ENCODE measurements at regions not wholly inside any gene's neighbourhood (a gene's known extent, or its start where the extent isn't known, plus 50 kb on each side); places are given as distances from the start of the nearest gene placed in this dataset.

- TF ChIP-seq, protein P1, sequence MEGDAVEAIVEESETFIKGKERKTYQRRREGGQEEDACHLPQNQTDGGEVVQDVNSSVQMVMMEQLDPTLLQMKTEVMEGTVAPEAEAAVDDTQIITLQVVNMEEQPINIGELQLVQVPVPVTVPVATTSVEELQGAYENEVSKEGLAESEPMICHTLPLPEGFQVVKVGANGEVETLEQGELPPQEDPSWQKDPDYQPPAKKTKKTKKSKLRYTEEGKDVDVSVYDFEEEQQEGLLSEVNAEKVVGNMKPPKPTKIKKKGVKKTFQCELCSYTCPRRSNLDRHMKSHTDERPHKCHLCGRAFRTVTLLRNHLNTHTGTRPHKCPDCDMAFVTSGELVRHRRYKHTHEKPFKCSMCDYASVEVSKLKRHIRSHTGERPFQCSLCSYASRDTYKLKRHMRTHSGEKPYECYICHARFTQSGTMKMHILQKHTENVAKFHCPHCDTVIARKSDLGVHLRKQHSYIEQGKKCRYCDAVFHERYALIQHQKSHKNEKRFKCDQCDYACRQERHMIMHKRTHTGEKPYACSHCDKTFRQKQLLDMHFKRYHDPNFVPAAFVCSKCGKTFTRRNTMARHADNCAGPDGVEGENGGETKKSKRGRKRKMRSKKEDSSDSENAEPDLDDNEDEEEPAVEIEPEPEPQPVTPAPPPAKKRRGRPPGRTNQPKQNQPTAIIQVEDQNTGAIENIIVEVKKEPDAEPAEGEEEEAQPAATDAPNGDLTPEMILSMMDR (IDR thresholded peaks at IDR 0.05), result no peak
- Histone ChIP-seq H3K4me1 (ENCODE audit: low read depth) (no peaks in the 10 kb centered on the region), H3K9me3 (no peaks in the 10 kb centered on the region), H3K4me3 (no peak overlapping the region), H3K36me3 (ENCODE audit: low read depth) (no peaks in the 10 kb centered on the region)
- intact Hi-C loops (cut with DNase I, micrococcal nuclease), result no loop called here
- no peak for ATAC-seq
- no peak for DNase-seq
Measured at GRCh38 chr6:88492241-88492640, 326.1 kb upstream of the CNR1 start.

DNA sequence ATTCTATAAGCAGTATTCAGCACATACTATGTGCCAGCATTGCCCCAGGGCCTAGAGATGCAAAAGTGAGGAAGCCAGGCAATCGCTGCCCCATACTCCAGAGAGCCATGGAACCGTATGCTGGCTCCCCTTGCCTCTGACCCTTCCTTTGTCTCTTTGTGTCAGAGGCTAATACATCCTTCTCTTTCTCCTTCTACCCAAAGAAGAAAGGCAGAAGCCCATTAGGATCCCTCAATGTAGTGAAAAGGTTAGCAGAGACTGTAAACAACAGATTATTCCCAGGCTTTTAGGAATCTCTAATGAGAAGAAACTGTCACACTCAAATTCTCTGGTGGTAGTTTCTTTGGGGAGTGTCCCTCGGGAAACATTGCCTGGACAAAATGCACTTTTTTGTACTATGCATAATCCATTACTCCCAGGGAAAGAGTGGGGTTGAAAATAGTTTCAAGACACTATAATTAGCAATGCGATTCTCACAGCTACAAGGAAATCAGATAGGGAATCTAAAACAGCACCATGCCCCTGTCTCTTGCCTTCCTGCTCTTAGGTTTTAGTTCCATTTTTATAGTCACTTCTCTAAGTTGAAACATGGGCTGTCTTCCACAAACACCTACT lies 325.2 kb upstream of the CNR1 start:
- Histone ChIP-seq H3K36me3 (ENCODE audit: low read depth) (no peaks in the 10 kb centered on the region), H3K4me3 (no peak overlapping the region), H3K4me1 (ENCODE audit: low read depth) (no peaks in the 10 kb centered on the region), H3K9me3 (no peaks in the 10 kb centered on the region)
- DNase-seq, result no peak
- ATAC-seq, result no peak
- TF ChIP-seq, protein P1 (IDR thresholded peaks at IDR 0.05), result no peak
- intact Hi-C loops (cut with DNase I, micrococcal nuclease), result no loop called here

DNA sequence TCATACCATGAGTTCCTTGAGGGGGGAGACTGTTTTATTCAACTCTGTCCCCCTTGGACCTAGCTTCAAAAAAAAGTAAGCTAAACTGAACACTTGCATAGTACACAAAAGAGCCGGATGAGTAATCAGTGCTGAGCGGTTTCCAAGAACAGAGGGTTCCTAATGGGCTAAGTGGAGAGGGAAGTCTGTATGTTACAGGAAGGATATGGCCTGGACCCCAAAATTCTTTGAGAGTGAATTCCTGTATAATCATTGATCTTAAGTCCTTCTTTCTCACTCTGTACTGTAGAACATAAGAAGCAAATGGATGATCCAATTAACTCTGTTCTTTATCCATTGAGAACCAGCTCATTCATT lies 324.7 kb upstream of the CNR1 start:
- intact Hi-C loops (cut with DNase I, micrococcal nuclease), result no loop called here
- TF ChIP-seq, protein P1 (IDR thresholded peaks at IDR 0.05), result no peak
- DNase-seq (no peak), ATAC-seq (no peak)
- H3K4me3 ChIP-seq, result no peak overlapping the region
- H3K9me3 ChIP-seq, result no peaks in the 10 kb centered on the region
- H3K36me3 ChIP-seq (ENCODE audit: low read depth), result no peaks in the 10 kb centered on the region
- no peaks in the 10 kb centered on the region for H3K4me1 ChIP-seq (ENCODE audit: low read depth)

DNA sequence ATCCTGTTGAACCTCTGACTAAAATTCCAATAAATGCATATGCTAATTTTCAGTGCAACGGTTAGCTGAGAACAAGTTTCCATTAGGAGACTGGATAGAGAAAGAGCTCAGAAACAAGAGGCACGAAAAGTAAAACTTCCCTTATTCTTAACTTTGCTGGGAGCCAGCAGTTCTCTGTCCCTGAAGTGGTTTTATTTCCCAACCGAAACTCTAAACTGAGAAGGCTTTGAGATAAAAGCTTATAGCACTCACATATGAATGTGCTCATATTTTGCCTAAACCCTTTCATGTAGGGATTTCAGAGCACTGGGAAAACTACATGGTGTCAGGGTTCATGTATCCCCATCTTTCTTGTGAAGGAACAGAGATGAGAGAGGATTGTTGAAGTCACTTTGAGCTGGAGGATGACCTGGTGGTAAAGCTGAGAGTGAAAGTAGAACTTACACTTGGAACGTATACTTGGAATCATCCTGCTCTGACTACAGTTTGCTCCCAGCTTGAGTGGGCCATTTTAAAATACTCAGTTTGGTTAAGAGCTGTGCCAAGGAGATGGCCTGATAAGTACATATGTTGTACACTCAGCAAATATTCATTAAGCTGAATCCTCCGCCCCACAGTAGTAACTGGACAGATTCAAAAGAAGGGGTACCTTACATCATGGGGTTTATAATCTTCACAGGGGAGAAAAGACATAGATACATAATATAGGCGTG lies 324.2 kb upstream of the CNR1 start:
- no peaks in the 10 kb centered on the region for H3K4me1 ChIP-seq (ENCODE audit: low read depth)
- TF ChIP-seq, protein P1 (IDR thresholded peaks at IDR 0.05), result no peak
- ATAC-seq (no peak), DNase-seq (no peak)
- no peak overlapping the region for H3K4me3 ChIP-seq
- H3K9me3 ChIP-seq, result no peaks in the 10 kb centered on the region
- no peaks in the 10 kb centered on the region for H3K36me3 ChIP-seq (ENCODE audit: low read depth)
- intact Hi-C loops (cut with DNase I, micrococcal nuclease), result no loop called here

DNA sequence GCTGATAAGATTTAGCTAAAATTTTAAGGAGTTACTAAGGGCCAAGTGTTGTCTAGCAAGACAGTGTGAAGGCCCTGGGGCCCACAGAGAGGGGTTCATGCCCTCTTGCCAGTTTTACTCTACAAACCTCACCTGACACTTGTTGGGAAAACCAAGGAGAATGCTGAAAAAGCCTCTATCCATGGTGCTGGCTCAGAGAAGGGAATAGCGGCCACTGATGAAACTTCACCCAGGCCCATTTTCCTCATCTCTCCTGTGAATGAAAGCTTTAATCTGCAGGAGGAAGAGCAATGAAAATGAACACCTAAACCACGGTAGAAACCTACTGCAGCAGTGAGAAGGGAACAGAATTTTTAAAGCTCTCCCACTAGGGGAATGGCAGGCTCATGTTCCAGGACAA lies 317.3 kb upstream of the CNR1 start:
- TF ChIP-seq, protein P1 (IDR thresholded peaks at IDR 0.05), result no peak
- DNase-seq (no peak), ATAC-seq (no peak)
- Histone ChIP-seq H3K9me3 (no peaks in the 10 kb centered on the region), H3K36me3 (ENCODE audit: low read depth) (no peaks in the 10 kb centered on the region), H3K4me1 (ENCODE audit: low read depth) (no peaks in the 10 kb centered on the region), H3K4me3 (no peak overlapping the region)
- intact Hi-C loops (cut with DNase I, micrococcal nuclease), result no loop called here
